IMR-90 (cell line): ENCODE measurements at regions not wholly inside any gene's neighbourhood (a gene's known extent, or its start where the extent isn't known, plus 50 kb on each side); places are given as distances from the start of the nearest gene placed in this dataset.

Source experiments
- ATAC-seq: fragments of 200-7000 bp; cut with Tn5 transposase; 2 replicates; pipeline ENCODE4 v1.9.1; 2020; ENCODE audit warnings: low read depth, mild to moderate bottlenecking, moderate library complexity
- BruUV-seq: library from RNA; stranded (reverse); fragments of 400-500 nt; replicated peaks from 2 replicates; lab custom pipeline; 2021; lab: Mats Ljungman, UMichigan
- CTCF ChIA-PET: fragments of 300-600 bp; formaldehyde crosslinking; extraction: SDS; loops from one replicate; lab custom pipeline; 2021; ENCODE audit warnings: antibody characterized with exemption; lab: Yijun Ruan, JAX
- POLR2A ChIA-PET: fragments of 300-600 bp; sonication (Branson Sonifier 250); formaldehyde crosslinking; loops from one replicate; lab custom pipeline; 2022; ENCODE audit warnings: antibody characterized with exemption; ENCODE audit not compliant: unreplicated experiment; lab: Charles Lee
- DNase-seq: peaks from one replicate; pipeline ENCODE4 v3.0.0; 2013
- H2AFZ ChIP-seq: replicated peaks from 2 replicates; pipeline ENCODE3; 2013; ENCODE audit warnings: low read length, mild to moderate bottlenecking; ENCODE audit not compliant: poor library complexity
- H2AK5ac ChIP-seq: 2 replicates; pipeline ENCODE4 v1.6.1; 2013; ENCODE audit warnings: low read depth, low read length, inconsistent platforms
- H2AK9ac ChIP-seq: replicated peaks from 2 replicates; pipeline ENCODE3; 2013; ENCODE audit warnings: mild to moderate bottlenecking, low read depth, low read length, moderate library complexity; ENCODE audit not compliant: poor library complexity
- H2BK120ac ChIP-seq: 2 replicates; pipeline ENCODE4 v1.6.1; 2013; ENCODE audit warnings: low read depth, low read length, inconsistent platforms
- H2BK15ac ChIP-seq: 3 replicates; pipeline ENCODE4 v1.6.1; 2013; ENCODE audit warnings: low read depth, low read length, inconsistent platforms
- H2BK20ac ChIP-seq: 2 replicates; pipeline ENCODE4 v1.6.1; 2013; ENCODE audit warnings: low read depth, mild to moderate bottlenecking, inconsistent platforms, low read length, moderate library complexity
- H2BK5ac ChIP-seq: 2 replicates; pipeline ENCODE4 v1.6.1; 2013; ENCODE audit warnings: mild to moderate bottlenecking, low read depth, low read length, inconsistent platforms; ENCODE audit not compliant: poor library complexity, severe bottlenecking
- H3K14ac ChIP-seq: replicated peaks from 2 replicates; pipeline ENCODE4 v1.6.1; 2013; ENCODE audit warnings: low read depth, low read length, inconsistent platforms
- H3K18ac ChIP-seq: 2 replicates; pipeline ENCODE4 v1.6.1; 2013; ENCODE audit warnings: low read depth, low read length, control low read depth
- H3K23ac ChIP-seq: 2 replicates; pipeline ENCODE4 v1.6.1; 2013; ENCODE audit warnings: low read depth, low read length, inconsistent platforms
- H3K27ac ChIP-seq: 2 replicates; pipeline ENCODE4 v1.5.1; 2013; ENCODE audit warnings: mild to moderate bottlenecking, control low read depth, low read length; ENCODE audit not compliant: insufficient read depth
- H3K27me3 ChIP-seq: 2 replicates; pipeline ENCODE4 v1.6.1; 2013; ENCODE audit warnings: low read length; ENCODE audit not compliant: control insufficient read depth, insufficient read depth
- H3K36me3 ChIP-seq: 2 replicates; pipeline ENCODE4 v1.6.1; 2013; ENCODE audit warnings: low read length, mixed read lengths; ENCODE audit not compliant: control insufficient read depth, insufficient read depth
- H3K4ac ChIP-seq: 2 replicates; pipeline ENCODE4 v1.6.1; 2013; ENCODE audit warnings: low read depth, low read length, inconsistent platforms
- H3K4me1 ChIP-seq: 2 replicates; pipeline ENCODE4 v1.6.1; 2013; ENCODE audit warnings: low read length, mixed read lengths; ENCODE audit not compliant: control insufficient read depth, insufficient read depth
- H3K4me2 ChIP-seq: 2 replicates; pipeline ENCODE4 v1.6.1; 2013; ENCODE audit warnings: low read depth, mild to moderate bottlenecking, control low read depth, low read length, moderate library complexity
- H3K4me3 ChIP-seq: 2 replicates; pipeline ENCODE4 v1.5.1; 2013; ENCODE audit warnings: low read depth, mild to moderate bottlenecking, control low read depth, low read length, moderate library complexity; ENCODE audit not compliant: insufficient read depth
- H3K56ac ChIP-seq: 2 replicates; pipeline ENCODE4 v1.6.1; 2013; ENCODE audit warnings: low read length, inconsistent platforms; ENCODE audit not compliant: insufficient read depth; ENCODE audit errors: extremely low read depth
- H3K79me1 ChIP-seq, 2 experiments: 2 replicates each; pipeline ENCODE4 v1.6.1; 2013; ENCODE audit warnings: low read length in 2 of 2, inconsistent platforms in 1 of 2, low read depth in 1 of 2
- H3K9ac ChIP-seq: 2 replicates; pipeline ENCODE4 v1.6.1; 2013; ENCODE audit warnings: low read depth, low read length, control low read depth
- H3K9me1 ChIP-seq: 2 replicates; pipeline ENCODE4 v1.6.1; 2013; ENCODE audit warnings: low read length, inconsistent platforms; ENCODE audit not compliant: insufficient read depth
- H3K9me3 ChIP-seq: 2 replicates; pipeline ENCODE4 v1.6.1; 2013; ENCODE audit warnings: low read length; ENCODE audit not compliant: control insufficient read depth, insufficient read depth
- H4K20me1 ChIP-seq: 2 replicates; pipeline ENCODE4 v1.6.1; 2013; ENCODE audit warnings: low read length, inconsistent platforms; ENCODE audit not compliant: insufficient read depth
- H4K5ac ChIP-seq: 2 replicates; pipeline ENCODE4 v1.6.1; 2013; ENCODE audit warnings: mild to moderate bottlenecking, low read depth, low read length, control low read depth
- H4K8ac ChIP-seq, 2 experiments: 2 replicates each; pipeline ENCODE4 v1.6.1; 2013; ENCODE audit warnings: low read depth in 2 of 2, low read length in 2 of 2, control low read depth in 1 of 2, inconsistent platforms in 1 of 2
- H4K91ac ChIP-seq: 2 replicates; pipeline ENCODE4 v1.6.1; 2013; ENCODE audit warnings: low read depth, low read length, inconsistent platforms; ENCODE audit not compliant: insufficient read depth
- BHLHE40 ChIP-seq: fragments of 150-350 bp; IDR thresholded peaks from 2 replicates; pipeline ENCODE4 v1.6.1; 2016; ENCODE audit warnings: mild to moderate bottlenecking, low read depth, low read length
- MAFK ChIP-seq: IDR thresholded peaks from 2 replicates; pipeline ENCODE4 v1.6.1; 2012; ENCODE audit warnings: low read depth, low read length, improper control_type of control experiment
- MXI1 ChIP-seq: IDR thresholded peaks from 2 replicates; pipeline ENCODE4 v1.6.1; 2012; ENCODE audit warnings: low read depth, mild to moderate bottlenecking, low read length, moderate library complexity, borderline replicate concordance
- WGBS, 2 experiments: methylation state at CpG; one replicate each; pipeline versions ENCODE4 v1.1.5 to v1.1.7; 2013; ENCODE audit warnings: missing lambda C conversion rate in 2 of 2; ENCODE audit not compliant: insufficient read length in 1 of 2; ENCODE audit errors: extremely low coverage in 2 of 2; 5-methylcytosine and 5-hydroxymethylcytosine counted together
- dilution Hi-C: fragments of 300-500 bp; cut with HindIII; formaldehyde crosslinking; loops from one replicate; pipeline ENCODE4 v1.14.3; 2018; ENCODE audit warnings: low sequenced_read_pairs; ENCODE audit not compliant: unreplicated experiment
- in situ Hi-C: fragments of 300-500 bp; cut with MboI; formaldehyde crosslinking; loops from 3 replicates; pipeline ENCODE4 v1.14.3; 2019; ENCODE audit warnings: low sequenced_read_pairs, inconsistent platforms, mixed read lengths
- intact Hi-C: fragments of 100-400 bp; cut with micrococcal nuclease; formaldehyde crosslinking; loops from 2 replicates; pipeline ENCODE4 v1.10.0; 2022
- TF ChIP-seq, protein P1 (sequence below): conservative IDR thresholded peaks from 2 replicates; pipeline ENCODE4 v1.5.1; 2012; ENCODE audit warnings: mild to moderate bottlenecking, low read depth, low read length, improper control_type of control experiment

DNA sequence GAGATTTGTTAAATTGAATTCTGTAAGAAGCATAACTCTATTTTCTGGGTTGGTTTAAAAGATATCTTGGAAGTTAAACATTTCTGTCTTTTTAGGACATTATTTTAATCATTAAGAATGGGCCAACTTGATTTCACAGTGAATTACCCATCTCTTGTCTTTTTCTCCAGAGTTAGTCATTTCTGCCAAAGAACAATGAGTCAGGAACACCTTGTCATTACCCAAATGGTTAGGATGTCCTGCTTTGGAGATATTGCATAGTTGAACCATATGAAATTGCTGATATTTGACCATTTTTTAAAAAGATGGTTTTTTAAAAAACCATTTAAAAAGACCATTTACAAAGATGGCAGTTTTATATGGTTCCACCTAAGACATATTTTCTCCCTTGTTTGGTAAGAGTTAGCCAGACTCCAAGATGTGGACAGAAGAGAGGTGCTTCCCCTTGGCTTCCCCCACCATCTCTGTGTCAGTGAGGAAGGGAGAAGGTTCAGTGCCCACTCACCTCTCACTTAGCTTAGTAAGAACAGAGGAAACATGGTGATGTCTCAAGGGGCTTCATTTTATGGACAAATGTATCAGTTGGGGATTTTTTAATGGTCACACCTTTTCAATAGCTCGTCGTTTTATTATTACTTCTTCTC is 103.0 kb downstream of the PCSK1 start:
- Histone ChIP-seq H4K5ac (peak overlapping the region; percentile 99), H3K27me3 (no peaks in the 10 kb centered on the region), H2AFZ (no peak overlapping the region), H3K4me3 (no peak overlapping the region), H3K79me1 (0 out of 4 replicates have a peak, but pooled peaks cover 0 to 1% of the 10 kb centered on the region in 2 experiments), H3K4me1 (peaks cover 19% of the 10 kb centered on the region), H2BK15ac (peak overlapping the region; percentile 79), H3K9me3 (no peaks in the 10 kb centered on the region), H4K20me1 (no peaks in the 10 kb centered on the region), H3K9ac (no peak overlapping the region), H3K4ac (peak overlapping the region; percentile 78; the same call in 1 of the 2 replicates), H3K14ac (peak overlapping the region; percentile 78; the same call in 1 of the 2 replicates), H2AK5ac (peak overlapping the region; percentile 97), H3K36me3 (no peaks in the 10 kb centered on the region), H3K23ac (no peak overlapping the region; the same call in 1 of the 2 replicates), H4K91ac (peak overlapping the region; percentile 88), H2AK9ac (no peak overlapping the region), H3K18ac (peak overlapping the region; percentile 88), H3K56ac (no peak overlapping the region), H3K27ac (peak overlapping the region; percentile 52; the same call in 1 of the 2 replicates), H3K9me1 (peaks cover 5% of the 10 kb centered on the region; the same call in 1 of the 2 replicates), H2BK5ac (peak overlapping the region; percentile 46), H4K8ac (peak overlapping the region; percentile 48 to 84; a peak in 3 of 4 replicates), H3K4me2 (no peak overlapping the region), H2BK120ac (peak overlapping the region; percentile 82), H2BK20ac (peak overlapping the region; percentile 88)
- ChIA-PET POLR2A (interaction anchor here (0.6 kb wide), 1 partner anchor 507 kb away, joined by 35 read pairs; no protein-coding TSS in a partner anchor), CTCF (interaction anchor here (0.6 to 1.0 kb wide), 3 partner anchors 151 to 482 kb away, joined by 3 to 6 read pairs (median 4); no protein-coding TSS in a partner anchor)
- DNase-seq (no peak), ATAC-seq (no peak)
- in situ Hi-C loops: loop anchor here (5.0 kb wide), 1 partner anchor 373 kb away; no protein-coding TSS in a partner anchor
- TF ChIP-seq BHLHE40 (no peak), MXI1 (no peak), MAFK (no peak)
- TF ChIP-seq, protein P1, sequence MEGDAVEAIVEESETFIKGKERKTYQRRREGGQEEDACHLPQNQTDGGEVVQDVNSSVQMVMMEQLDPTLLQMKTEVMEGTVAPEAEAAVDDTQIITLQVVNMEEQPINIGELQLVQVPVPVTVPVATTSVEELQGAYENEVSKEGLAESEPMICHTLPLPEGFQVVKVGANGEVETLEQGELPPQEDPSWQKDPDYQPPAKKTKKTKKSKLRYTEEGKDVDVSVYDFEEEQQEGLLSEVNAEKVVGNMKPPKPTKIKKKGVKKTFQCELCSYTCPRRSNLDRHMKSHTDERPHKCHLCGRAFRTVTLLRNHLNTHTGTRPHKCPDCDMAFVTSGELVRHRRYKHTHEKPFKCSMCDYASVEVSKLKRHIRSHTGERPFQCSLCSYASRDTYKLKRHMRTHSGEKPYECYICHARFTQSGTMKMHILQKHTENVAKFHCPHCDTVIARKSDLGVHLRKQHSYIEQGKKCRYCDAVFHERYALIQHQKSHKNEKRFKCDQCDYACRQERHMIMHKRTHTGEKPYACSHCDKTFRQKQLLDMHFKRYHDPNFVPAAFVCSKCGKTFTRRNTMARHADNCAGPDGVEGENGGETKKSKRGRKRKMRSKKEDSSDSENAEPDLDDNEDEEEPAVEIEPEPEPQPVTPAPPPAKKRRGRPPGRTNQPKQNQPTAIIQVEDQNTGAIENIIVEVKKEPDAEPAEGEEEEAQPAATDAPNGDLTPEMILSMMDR: no peak
- no CpG with 5 or more reads among the region's 2 CpGs for WGBS, 2 experiments
- no TSS peak for BruUV-seq
- dilution Hi-C loops: no loop called here
- intact Hi-C loops: loop anchor here (10.0 kb wide), 2 partner anchors 155 to 215 kb away; no protein-coding TSS in a partner anchor
